GM12865 (cell line): ENCODE measurements at regions not wholly inside any gene's neighbourhood (a gene's known extent, or its start where the extent isn't known, plus 50 kb on each side); places are given as distances from the start of the nearest gene placed in this dataset.

Source experiments
- DNase-seq: peaks from one replicate; pipeline ENCODE4 v3.0.0; 2010; ENCODE audit warnings: low read depth
- H3K4me3 ChIP-seq: 2 replicates; pipeline ENCODE4 v1.5.1; 2011; ENCODE audit warnings: mild to moderate bottlenecking, low read depth, low read length, control low read depth
- CTCF ChIP-seq: IDR thresholded peaks from 2 replicates; pipeline ENCODE4 v1.5.1; 2011; ENCODE audit warnings: low read length, control low read depth, low read depth, inconsistent platforms; ENCODE audit not compliant: insufficient read depth; ENCODE audit errors: missing control alignments

GRCh38 chr1:188846468-188846867 is 1631.2 kb downstream of the BRINP3 start:
- TF ChIP-seq CTCF: no peak
- DNase-seq: no peak
- no peak overlapping the region for H3K4me3 ChIP-seq

DNA sequence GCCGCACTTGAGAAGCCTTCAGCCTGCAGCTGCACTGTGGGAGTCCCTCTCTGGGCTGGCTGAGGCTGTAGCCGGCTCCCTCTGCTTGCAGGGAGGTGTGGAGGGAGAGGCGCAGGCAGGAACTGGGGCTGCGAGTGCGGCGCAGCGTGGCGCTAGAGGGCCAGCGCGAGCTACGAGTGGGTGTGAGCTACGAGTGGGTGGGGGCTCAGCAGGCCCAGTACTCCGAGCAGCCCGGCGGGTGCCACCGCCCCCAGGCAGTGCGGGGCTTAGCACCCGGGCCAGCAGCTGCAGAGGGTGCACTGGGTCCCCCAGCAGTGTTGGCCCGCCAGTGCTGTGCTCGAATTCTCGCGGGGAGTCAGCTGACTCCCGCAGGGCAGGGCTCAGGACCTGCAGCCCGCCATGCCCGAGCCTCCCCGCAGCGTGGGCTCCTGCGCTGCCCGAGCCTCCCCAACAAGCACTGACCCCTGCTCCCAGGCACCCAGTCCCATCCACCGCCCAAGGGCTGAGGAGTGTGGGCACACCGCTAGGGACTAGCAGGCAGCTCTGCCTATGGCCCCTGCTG is 1620.1 kb downstream of the BRINP3 start:
- H3K4me3 ChIP-seq: no peak overlapping the region
- TF ChIP-seq CTCF: no peak
- DNase-seq: no peak

DNA sequence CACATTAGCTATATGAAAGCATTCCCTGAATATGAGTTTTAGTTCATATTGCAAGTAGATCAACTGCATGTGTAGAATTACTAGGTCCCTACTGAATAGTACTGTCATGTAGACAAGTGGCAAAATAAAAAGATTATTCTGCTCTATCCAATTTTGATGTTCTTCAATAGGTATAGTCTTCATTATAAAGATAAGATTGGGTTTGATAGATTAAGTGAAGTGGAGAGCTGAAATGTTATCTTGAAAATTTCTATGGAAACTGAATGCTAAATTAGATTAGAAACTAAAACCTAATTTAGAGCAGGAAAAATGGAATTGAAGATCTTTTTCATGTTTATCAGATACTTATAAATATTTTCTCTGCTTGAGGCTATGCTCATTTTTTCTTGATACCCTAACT is 1610.0 kb downstream of the BRINP3 start:
- DNase-seq: no peak
- no peak overlapping the region for H3K4me3 ChIP-seq
- TF ChIP-seq CTCF: no peak

GRCh38 chr1:188871164-188871563 is 1606.5 kb downstream of the BRINP3 start:
- no peak overlapping the region for H3K4me3 ChIP-seq
- no peak for DNase-seq
- no peak for TF ChIP-seq CTCF

DNA sequence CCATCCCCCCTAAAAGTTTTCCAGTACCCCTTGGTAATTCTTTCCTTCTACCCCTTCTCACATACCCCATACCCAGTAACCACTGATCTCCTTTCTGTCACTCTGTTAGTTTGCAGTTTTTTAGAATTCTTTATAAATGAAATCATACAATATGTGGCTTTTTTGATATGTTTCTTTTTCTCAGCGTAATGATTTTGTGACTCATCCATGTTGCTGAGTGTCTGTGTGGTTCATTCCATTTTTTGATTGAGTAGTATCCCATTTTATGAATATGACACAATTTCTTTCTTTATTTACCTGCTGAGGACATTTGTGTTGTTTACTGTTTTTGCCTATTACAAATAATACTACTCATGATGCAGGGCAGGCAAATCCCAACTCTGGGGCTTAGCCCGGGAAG is 1605.3 kb downstream of the BRINP3 start:
- no peak for DNase-seq
- no peak for TF ChIP-seq CTCF
- no peak overlapping the region for H3K4me3 ChIP-seq

DNA sequence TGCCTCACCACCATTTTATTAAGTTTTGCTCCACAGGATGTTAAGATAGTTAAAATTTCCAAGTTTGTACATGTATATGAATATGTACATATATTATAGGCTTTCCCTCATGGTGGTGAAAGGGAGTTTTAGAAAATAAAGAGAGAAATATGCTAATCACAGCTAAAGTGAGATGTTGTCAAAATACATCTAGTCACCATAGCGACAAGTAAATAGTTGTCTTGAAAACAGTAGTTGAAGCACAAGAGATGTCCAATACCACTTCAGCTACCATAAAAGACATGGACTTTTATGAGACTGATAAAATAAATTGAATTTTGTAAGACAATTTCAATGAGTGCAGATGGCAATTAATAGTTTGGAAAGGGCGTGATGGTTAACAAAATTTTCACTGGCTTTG is 1600.0 kb downstream of the BRINP3 start:
- TF ChIP-seq CTCF: no peak
- DNase-seq: no peak
- no peak overlapping the region for H3K4me3 ChIP-seq

DNA sequence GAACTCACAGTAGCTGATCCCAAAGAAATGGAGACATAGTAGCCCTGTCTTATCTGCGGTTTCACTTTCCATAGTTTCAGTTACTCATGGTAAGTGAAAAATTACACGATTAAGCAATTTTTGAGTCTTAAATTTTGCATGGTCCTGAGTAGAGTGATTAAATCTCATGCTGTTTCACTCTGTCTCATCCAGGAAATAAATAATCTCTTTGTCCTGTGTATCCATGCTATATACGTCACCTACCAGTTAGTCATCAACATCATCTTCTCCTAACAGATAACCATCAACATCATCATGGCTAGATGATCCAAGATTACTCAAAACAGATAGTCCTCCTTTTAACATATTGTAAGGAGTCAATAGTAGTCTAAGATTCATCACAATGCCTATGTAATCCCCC is 1589.3 kb downstream of the BRINP3 start:
- no peak for DNase-seq
- TF ChIP-seq CTCF: no peak

More for the DNA sequence above, 1589.3 kb downstream of the BRINP3 start:
- H3K4me3 ChIP-seq: no peak overlapping the region
